Inflammatory macrophage treated with lipopolysaccharide for 4 hours (primary cell): ENCODE measurements at regions not wholly inside any gene's neighbourhood (a gene's known extent, or its start where the extent isn't known, plus 50 kb on each side); places are given as distances from the start of the nearest gene placed in this dataset.
"Not testable (repeated sequence)": the region's sequence is repeated elsewhere in the genome, so short reads cannot be mapped to it uniquely, and the experiment has no call there.

Source experiments
- DNase-seq: peaks from one replicate; pipeline ENCODE4 v3.0.0-alpha.2; 2020

- DNase-seq: no peak
These were observed 412.6 kb downstream of the LTN1 start for GRCh38 chr21:28579986-28580550.

- DNase-seq: no peak
These were observed 424.0 kb downstream of the LTN1 start for GRCh38 chr21:28568692-28569091.

GRCh38 chr21:28563933-28564332 lies 428.7 kb downstream of the LTN1 start:
- not testable (repeated sequence) for DNase-seq

- no peak for DNase-seq
These were observed 430.9 kb downstream of the LTN1 start for GRCh38 chr21:28561772-28562171.

- DNase-seq: no peak
These were observed 437.8 kb downstream of the LTN1 start for GRCh38 chr21:28554660-28555475.

- DNase-seq: no peak
These were observed 442.4 kb downstream of the LTN1 start for GRCh38 chr21:28550057-28550825.

- no peak for DNase-seq
These were observed 444.4 kb downstream of the LTN1 start for GRCh38 chr21:28548291-28548690.

- no peak for DNase-seq
These were observed 444.9 kb downstream of the LTN1 start for GRCh38 chr21:28547766-28548165.

GRCh38 chr21:28543975-28544374 lies 448.7 kb downstream of the LTN1 start:
- no peak for DNase-seq

GRCh38 chr21:28541371-28542112 lies 451.1 kb downstream of the LTN1 start:
- DNase-seq: no peak

GRCh38 chr21:28540514-28540913 lies 452.2 kb downstream of the LTN1 start:
- no peak for DNase-seq

GRCh38 chr21:28539623-28539988 lies 453.1 kb downstream of the LTN1 start:
- no peak for DNase-seq

- DNase-seq: no peak
These were observed 453.6 kb downstream of the LTN1 start for GRCh38 chr21:28538987-28539622.

- DNase-seq: no peak
These were observed 455.2 kb downstream of the LTN1 start for GRCh38 chr21:28537371-28538079.

GRCh38 chr21:28532446-28532845 lies 460.2 kb downstream of the LTN1 start:
- DNase-seq: no peak

GRCh38 chr21:28523367-28523766 lies 469.3 kb downstream of the LTN1 start:
- DNase-seq: no peak

- no peak for DNase-seq
These were observed 470.5 kb downstream of the LTN1 start for GRCh38 chr21:28522014-28522799.

- no peak for DNase-seq
These were observed 474.0 kb downstream of the LTN1 start for GRCh38 chr21:28518630-28519029.

GRCh38 chr21:28516991-28517592 lies 475.6 kb downstream of the LTN1 start:
- DNase-seq: peak; percentile 35

GRCh38 chr21:28516021-28516420 lies 476.7 kb downstream of the LTN1 start:
- no peak for DNase-seq

- DNase-seq: no peak
These were observed 479.2 kb downstream of the LTN1 start for GRCh38 chr21:28513428-28513827.
